ENCODE measurements at regions not wholly inside any gene's neighbourhood (a gene's known extent, or its start where the extent isn't known, plus 50 kb on each side); places are given as distances from the start of the nearest gene placed in this dataset.
A peak's percentile ranks its signal among the peaks of the same experiment; 100 is the strongest.

DNA sequence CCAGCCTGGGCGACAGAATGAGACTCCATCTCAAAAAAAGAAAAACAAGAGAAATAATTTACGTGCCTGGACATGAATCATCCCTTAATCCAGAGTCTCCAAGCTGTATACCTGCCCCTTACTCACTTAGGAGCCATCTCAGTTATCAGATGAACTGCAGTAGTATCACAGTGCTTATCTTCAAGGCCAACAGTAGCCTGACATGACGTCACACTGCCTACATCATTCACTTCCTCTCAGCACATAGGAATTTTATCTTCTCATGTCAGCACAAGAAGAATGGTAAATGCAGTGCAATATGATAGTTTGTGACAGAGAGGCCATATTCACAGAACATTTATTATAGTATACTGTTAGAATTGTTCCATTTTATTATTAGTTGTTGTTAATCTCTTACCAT is 216.6 kb downstream of the SS18 start:
- DNase-seq (ENCODE audit: low read depth), result no peak

DNA sequence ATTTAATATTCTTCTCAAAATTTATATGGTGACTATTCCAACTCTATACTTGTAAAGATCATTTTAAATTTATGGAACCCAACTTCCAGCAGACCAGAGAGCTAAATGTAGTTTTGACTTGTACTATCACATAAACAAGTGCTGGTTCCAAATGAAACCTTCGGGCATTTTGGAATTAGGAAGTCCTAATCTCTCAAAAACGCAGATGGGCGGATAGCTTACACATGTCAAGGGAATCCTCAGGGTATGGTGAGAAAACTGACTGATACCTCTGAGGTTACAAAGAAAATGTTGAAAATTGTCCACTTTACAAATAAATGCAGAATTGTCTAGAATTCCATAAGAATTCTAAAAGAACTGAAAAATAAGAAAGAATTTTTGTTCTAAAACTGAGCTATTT is 224.1 kb downstream of the SS18 start:
- no peak for DNase-seq (ENCODE audit: low read depth)

DNA sequence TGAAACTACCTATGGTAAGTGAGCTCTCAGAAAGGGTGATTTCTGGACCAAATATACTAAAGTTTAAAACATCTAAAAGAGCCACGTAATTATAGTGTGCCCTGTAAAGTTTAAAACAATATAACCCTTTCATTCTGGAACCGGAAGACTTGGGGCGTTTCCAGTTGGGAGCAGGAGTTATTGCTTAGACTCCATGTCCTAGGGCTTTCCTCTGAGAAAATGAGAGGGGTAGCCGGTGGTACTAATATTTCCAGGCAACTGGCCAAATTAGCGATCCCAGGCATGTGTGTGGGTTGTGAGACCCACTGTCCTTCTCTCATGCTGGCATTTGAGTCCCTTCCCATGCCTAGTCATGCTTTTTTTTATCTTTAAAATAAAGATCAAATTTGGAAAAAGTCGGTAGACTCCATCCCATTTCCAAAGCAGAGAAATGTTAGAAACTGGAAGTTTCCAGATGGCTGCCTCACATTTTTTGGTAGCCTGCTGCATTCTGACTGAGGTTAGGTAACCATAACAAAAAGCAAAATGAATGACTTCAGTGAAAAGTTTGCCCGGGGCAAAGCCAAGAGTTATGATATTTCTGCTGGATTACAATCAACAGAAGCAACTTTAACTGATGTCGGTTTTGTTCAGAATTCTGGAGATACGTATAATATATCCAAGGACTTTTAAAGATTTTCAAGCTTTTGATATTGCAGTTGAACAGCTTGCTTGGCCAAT is 227.4 kb downstream of the SS18 start:
- DNase-seq (ENCODE audit: low read depth), result no peak

DNA sequence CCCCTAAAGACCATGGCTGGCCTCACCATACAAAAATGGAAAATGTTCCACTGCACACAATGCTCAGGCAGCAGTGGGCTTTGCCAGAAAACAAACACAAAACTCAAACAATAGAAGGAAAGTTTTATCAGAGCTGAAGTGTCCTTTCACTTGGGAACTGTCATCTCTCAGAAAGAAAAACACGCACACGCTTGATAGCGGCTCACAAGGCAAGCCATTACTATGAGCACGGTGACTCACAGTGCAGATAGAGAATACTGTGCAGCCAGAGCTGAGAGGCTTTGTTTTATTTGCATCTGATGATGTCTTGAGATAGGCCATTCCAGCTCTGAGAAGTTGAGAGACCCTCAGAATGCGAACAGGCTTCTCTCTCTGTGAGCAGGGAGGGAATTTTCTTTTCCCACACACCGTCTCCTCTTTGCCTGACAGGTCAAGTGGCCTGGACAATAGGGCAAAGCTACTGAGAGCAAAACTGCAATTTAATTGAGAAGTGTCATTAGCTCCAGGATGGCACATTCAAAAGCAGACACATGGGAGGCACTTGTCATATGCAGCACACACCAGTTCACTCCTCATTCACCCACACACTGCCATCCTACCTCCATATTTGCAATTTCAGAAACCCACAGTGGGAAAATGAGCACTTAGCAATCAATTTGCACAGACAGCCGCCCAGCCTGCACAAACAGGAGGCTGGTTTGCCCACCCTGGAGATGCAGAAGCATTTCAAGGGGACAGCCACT is 236.6 kb downstream of the SS18 start:
- no peak for DNase-seq (ENCODE audit: low read depth)

DNA sequence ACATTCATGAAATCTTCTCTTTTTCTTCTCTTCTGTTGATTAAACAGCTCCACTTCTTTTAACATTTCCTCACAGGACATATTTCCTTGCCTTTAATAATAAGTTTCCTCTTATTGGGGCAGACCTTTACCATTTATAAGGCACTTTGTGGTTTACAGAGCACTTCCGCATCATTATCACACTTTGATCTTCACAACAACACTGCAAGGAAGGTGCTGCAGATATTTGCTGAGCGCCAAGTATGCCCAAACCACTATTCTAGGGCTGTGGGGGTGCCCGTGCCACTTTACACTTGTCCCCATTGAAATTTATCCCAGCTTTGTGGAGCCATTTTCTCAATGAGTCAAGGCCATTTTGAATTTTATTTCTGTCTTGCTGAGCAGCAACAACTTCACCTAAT is 246.6 kb downstream of the SS18 start:
- no peak for DNase-seq (ENCODE audit: low read depth)

DNA sequence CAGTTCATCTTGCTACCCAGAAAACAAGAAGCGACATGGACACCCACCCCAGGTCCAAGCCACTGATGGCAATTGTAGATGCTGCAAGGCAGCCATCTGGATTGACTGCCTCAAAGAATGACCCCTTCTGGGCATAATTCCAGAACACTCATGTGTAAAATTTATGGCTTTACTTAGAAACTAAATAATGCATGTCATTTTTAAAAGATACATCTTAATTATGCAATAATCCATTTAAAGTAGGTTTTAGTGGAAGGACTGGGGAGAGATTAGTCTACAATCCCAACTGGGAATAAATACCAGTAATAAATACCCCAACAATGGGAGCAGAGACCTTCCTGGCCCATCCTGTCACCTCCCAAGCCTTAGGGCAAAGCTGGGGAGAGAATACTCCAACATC is 247.7 kb downstream of the SS18 start:
- no peak for DNase-seq (ENCODE audit: low read depth)

DNA sequence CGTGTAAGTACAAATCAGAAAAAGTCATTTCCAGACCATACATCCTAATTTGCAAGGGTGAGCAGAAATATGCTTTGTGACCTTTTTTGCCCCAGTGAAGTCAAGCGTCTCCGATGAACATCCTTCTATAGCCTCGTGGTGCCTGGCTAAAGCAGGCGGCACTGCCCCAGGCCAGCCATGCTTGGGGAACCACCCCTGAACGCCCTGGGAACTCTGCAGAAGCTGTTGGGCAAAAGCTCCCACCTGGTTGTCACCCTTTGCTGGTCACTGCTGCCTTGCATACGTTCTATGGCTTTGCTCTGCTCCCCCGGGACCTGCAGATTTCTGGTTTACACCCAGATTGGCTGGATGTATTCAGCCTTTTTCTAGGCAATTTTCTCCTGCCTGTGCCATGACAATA is 256.4 kb downstream of the SS18 start:
- DNase-seq (ENCODE audit: low read depth), result no peak

DNA sequence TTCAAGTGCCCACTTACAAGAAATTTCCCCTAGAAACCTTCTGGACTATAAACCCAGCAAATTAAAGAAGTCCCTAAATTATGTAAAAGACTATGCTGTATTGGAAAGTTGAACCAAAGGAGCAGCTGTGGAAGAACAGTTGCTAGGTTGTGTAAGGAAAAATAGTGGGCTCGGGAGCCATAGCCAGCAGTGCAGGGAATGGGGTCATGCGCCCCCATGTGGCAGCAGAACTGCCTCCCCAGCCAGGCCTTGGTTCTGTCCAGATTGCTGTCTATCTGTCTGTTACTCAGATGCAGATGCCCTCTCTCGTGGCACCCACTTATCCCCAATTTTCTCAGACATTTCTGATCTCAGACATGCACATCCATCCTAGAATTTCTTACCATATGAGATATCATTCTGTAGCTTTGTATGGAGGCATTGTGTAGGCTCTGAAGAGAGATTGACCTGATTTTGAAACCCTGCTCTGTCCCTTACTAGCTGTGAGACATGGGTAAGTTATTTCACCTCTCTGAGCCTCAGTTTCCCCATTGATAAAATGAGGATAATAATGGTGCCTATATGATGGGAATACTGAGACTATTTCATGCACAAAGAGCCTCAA is 258.3 kb downstream of the SS18 start:
- peak; percentile 14 for DNase-seq (ENCODE audit: low read depth)

DNA sequence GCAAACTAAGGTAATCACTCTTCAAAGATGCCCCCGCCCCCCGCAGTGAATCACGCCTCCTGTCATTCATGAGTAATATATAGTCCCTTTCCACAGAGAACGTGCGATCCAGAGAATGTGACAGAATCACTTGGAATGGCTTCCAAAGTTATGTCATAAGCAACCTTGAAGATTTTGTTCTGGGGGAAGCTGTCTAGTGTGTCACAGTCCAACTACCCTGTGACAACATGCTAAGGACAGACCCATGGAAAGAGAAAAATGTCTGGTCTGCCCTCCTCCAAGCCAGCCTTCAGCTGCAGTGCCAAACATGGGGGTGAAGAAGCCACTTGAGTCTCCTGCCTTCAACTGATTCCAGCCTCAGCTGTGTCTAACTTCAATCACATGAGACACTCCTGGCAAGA is 259.1 kb downstream of the SS18 start:
- no peak for DNase-seq (ENCODE audit: low read depth)

DNA sequence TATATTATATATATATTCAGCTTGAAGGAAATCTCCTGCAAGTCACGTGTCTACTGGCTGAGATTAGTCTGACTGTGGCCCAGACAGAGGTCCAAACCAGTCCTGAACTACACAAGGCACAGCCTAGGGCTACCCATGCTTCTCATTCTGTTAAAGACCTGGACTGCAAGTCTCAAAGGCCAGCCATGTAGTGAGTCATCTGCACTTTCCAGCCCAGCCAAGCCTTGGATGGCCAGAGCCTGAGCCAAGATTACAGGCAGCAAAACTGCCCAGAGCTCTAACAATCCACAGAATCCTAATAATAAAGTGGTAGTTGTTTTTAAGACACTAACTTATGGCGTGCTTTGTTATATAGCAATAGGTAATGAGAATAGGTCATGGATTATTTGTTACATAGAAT is 259.6 kb downstream of the SS18 start:
- peak; percentile 66 for DNase-seq (ENCODE audit: low read depth)

DNA sequence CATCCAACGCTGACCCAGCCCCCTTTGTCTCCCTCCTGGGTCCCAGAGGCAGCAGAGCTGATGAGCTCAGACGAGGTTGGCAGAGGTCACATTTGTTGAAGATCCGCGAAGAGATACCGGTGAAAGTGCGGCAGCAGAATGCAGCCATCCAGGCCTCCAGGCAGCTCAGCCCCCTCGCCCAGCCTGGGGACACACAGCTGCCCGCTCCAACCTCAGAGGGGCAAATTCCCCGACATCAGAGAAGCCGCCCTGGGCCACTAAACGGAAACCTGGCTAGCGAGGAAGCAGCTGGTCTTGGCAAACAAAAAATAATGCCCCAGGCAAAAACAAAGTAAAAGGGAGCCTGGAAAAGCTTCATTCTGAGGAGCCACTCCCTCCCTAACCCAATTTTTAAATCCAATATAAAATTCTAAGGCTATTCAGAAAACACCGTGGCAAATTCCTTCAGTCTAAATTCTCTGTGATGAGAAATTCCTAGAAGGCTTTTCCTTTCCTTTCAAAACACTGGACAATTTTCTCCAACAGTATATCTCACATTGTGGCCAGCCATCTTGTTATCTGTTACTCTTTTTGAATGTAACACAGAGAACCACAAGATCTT is 262.4 kb downstream of the SS18 start:
- DNase-seq (ENCODE audit: low read depth), result no peak

DNA sequence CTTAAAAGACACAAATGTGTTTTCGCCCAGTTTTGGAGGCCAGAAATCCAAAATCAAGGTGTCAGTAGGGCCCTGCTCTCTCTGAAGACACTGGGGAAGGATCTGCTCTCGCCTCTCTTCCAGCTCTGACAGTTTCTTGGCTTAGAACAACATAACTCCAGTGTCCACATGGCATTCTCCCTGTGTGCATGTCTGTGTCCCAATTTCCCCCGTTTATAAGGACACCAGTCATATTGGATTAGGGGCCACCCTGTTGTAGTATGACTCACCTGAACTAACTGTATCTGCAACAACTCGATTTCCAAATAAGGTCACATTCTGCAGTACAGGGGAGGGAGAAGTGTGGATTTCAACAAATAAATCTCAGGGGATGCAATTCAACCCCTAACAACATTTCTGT is 263.2 kb downstream of the SS18 start:
- DNase-seq (ENCODE audit: low read depth), result peak; percentile 6

DNA sequence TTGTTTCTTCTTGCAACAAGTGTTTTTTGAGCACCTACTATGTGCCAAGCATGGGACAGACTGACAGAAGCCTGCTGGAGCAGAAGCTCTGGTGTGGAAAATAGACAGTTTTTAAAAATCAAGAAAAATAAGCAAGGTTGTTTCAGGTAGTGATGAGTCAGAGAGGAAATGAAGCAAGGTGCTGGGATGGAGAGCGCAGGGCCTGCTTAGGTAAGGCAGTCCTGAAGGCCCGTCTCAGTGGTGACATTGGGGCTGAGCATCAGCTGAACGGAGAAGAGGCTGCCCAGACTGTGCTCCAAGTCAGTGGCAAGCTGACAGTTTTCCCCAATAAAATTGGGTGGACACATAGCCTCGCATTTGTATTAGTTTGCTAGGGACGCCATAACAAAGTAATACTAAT is 263.6 kb downstream of the SS18 start:
- DNase-seq (ENCODE audit: low read depth), result no peak

DNA sequence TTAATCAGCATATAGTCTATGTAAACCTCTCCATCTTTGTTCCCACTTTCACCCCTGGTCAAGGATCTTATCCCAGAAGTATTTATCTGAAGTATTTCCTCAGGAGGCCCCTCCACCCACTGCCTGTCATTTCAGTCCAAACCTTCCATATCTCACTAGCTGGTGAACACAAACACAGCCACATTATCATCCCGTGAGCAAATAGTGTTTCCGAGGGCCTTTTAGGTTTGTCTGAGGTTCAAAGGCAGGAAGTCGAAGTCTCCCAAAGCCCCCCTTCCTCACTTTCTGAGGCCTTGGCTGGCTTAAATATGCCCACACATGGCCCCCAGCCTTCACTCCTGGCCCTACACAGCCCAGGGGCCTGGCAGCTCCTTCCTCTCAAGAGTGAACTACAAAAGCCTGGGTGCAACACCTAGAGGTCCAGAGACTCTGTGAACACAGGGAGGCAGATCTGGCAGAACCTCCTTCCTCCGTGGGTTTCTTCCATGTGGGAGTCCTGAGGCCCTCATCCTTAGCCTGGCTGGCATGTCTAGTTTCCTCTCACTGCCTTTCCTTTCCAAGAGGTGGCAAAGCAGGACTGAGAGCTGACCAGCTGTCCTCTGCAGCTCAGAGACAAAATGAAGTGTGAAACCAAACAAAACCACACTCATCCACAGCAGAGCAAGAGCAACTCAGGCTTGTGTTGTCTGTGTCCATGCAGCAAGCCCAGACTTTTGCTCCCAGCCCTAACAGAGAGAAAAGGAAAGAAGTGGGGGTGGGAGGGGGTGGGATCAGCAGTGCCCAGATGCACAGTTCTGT is 264.2 kb downstream of the SS18 start:
- DNase-seq (ENCODE audit: low read depth), result no peak

DNA sequence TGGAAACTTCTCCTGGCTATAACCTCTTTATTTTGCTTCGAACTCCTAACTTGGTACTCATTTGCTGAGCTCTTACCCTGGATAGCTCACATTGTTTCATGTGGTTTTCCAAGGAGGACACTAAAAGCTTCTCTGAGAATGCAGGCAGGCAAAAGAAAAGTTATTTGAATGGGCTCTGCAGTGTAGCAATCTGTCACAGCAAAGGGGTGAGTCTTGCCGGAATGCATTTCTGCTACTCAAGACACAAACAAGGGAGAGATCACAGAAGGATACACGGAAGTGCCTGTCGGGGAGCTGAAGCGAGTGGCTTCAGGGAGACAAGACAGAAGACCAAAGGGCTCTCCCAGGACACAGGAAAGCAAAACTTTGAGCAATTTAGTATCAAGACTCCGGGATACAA is 265.4 kb downstream of the SS18 start:
- peak; percentile 3 for DNase-seq (ENCODE audit: low read depth)

DNA sequence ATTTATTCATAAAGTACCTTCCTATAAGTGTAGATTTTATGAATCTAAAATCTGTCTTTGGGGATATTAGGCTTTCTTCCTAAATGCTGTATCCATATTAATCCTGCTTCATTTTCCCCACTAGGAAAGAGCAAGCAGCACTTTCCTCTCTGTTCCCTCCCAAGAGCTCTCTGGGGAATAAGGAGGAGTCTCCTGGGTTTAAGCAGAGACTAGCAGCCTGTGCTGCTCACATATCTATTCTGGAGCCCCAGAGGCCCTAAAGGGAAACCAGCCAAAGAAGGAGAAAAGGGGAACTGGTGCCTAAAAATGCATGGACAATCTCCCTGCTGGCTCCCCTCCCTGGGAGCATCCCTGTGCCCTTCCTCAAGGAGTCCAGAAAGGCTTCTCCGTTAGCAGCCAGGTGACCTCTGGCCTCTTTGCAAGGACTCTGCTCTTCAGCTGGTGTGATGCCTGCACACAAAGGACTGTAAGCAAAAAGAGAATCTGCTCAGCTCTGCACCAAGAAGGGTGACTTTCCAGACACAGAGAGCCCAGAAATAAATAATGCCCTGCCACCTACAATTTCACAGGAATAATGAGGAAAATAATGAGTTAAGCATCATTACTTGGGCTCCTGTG is 270.6 kb downstream of the SS18 start:
- DNase-seq (ENCODE audit: low read depth), result no peak

DNA sequence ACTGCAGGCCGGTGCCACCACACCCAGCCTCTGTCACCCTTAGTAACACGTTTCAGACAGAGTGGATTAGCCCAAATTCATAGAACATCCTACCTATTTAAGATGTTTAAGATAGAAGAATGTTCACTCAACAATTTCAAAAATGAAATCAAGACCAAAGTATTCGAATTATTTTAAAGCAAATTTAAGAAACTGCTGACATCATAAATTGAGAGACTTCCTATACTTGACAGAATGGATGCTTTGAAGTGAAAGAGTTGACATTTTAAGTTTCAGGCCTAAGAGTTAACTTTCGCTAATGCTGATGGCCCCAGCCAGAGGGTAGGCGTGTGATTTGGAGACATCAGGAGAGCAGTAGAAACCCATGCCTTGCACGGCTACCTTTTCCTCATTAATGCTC is 271.9 kb downstream of the SS18 start:
- DNase-seq (ENCODE audit: low read depth), result no peak

DNA sequence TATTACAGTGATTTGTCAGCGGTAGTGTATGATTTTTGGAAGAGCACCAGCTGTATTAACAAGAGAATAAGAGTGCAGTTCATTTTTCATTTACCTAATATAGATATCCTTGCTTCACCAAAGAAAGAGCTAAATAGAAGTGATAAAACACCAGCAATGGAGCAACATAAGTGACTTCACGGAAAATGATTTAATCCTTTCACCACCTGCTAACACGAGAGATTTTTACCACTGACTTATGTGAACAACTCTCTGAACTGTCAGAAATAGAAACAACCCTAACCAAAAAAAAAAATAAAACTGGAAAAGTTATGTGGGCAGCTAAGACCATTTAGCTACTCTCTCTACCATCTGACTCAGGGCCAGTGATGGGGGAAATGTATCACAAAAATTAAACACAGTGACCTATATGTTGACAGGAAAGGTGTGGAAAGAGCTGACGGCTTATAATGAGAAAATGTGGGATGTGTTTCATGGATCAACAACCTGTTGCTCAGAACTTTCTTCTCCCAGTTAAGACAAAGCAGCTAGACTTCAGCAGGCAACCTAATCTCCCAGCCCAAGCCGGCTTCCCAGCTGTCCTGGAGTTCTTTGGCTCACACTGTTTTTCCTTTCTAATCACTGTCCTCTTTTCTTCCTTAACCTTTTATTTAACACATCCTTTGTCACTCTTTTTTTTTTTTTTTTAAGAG is 272.7 kb downstream of the SS18 start:
- DNase-seq (ENCODE audit: low read depth), result no peak

DNA sequence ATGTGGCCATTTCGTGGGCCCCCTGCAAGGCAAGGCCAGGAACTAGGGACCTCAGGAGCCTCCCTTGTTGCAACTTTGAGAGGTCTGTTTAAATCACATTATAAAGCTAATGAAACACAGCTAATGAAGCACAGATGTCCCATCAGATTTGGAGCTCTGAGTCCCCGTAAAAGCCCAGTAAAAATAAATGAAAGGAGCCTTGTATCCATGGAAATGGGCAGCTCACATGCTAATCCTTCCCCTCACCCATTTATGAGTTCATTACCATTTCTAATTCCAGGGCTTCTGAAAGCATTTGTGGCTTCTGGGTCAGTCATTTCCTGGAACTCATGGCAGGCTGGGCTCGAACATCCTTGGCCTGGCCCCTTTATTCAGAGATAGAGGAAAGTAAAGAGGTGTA is 274.8 kb downstream of the SS18 start:
- no peak for DNase-seq (ENCODE audit: low read depth)

DNA sequence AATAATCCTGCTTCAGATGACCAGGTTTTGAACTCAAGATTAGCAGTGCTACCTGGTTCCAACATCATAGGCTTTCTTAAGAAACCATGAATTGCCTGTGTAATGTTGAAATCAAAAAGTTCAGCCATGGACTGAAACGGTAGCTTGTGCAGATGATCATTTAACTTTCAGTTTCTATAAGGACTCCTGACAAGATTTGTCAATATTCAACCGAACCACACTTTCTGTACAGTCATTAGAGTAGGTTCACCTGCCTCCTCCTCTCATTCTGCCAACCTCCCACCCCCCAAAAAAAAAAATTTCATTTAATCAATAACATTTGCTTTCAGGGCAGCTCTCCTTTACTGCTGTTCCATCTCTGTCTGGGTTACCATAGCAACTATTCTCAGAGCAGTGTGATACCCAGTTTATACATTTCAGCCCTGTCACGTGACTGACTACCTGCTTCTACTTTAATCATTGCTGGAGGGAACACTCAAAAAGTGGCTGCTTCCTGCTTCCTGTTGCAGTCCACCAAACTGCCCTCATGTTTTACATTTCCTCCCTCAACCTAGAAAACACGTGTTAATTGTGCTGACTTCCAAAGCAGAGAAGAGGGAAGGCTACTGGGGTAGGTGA is 275.5 kb downstream of the SS18 start:
- DNase-seq (ENCODE audit: low read depth), result no peak

DNA sequence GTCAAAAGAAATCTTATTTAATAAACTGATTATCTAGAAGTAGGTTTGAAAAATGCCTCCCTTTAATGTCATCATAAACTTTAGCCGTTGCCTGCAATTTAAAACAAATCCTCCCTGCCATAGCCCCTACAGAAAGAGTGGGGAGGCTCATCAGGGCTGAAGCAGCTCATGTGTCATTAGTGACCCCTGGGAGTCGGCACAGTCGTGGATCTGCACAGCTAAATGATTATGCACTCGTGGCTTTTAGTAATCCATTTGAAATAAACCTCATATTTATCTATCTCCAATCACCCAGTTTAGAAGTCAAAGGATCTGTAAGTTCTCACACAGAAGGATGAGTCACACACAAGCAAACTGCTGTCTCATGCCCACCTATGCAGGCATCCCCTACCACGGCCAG is 277.3 kb downstream of the SS18 start:
- DNase-seq (ENCODE audit: low read depth), result no peak
